ENCODE measurements at regions not wholly inside any gene's neighbourhood (a gene's known extent, or its start where the extent isn't known, plus 50 kb on each side); places are given as distances from the start of the nearest gene placed in this dataset.

- in situ Hi-C loops (cut with HindIII; ENCODE audit: low pct_unique_long_range_greater_than_20kb, low sequenced_read_pairs) = no loop called here
- no peak for DNase-seq (ENCODE audit: low read depth)
These were observed 99.2 kb upstream of the TMC3 start for GRCh38 chr15:81473177-81473576.

GRCh38 chr15:81471151-81471550 lies 97.1 kb upstream of the TMC3 start:
- in situ Hi-C loops (cut with HindIII; ENCODE audit: low pct_unique_long_range_greater_than_20kb, low sequenced_read_pairs) = no loop called here
- no peak for DNase-seq (ENCODE audit: low read depth)

GRCh38 chr15:81469154-81469553 lies 95.1 kb upstream of the TMC3 start:
- no peak for DNase-seq (ENCODE audit: low read depth)
- in situ Hi-C loops (cut with HindIII; ENCODE audit: low pct_unique_long_range_greater_than_20kb, low sequenced_read_pairs) = no loop called here

GRCh38 chr15:81466741-81467140 lies 92.7 kb upstream of the TMC3 start:
- DNase-seq (ENCODE audit: low read depth) = no peak
- in situ Hi-C loops (cut with HindIII; ENCODE audit: low pct_unique_long_range_greater_than_20kb, low sequenced_read_pairs) = no loop called here

GRCh38 chr15:81454024-81454423 lies 80.0 kb upstream of the TMC3 start:
- DNase-seq (ENCODE audit: low read depth) = no peak
- in situ Hi-C loops (cut with HindIII; ENCODE audit: low pct_unique_long_range_greater_than_20kb, low sequenced_read_pairs) = no loop called here

- in situ Hi-C loops (cut with HindIII; ENCODE audit: low pct_unique_long_range_greater_than_20kb, low sequenced_read_pairs) = no loop called here
These were observed 76.7 kb upstream of the TMC3 start for GRCh38 chr15:81450721-81451120.

GRCh38 chr15:81449836-81450474 lies 75.9 kb upstream of the TMC3 start:
- DNase-seq (ENCODE audit: low read depth) = no peak
- in situ Hi-C loops (cut with HindIII; ENCODE audit: low pct_unique_long_range_greater_than_20kb, low sequenced_read_pairs) = no loop called here

More at GRCh38 chr15:81450721-81451120, 76.7 kb upstream of the TMC3 start:
- DNase-seq (ENCODE audit: low read depth) = no peak

- in situ Hi-C loops (cut with HindIII; ENCODE audit: low pct_unique_long_range_greater_than_20kb, low sequenced_read_pairs) = no loop called here
- DNase-seq (ENCODE audit: low read depth) = no peak
These were observed 69.2 kb upstream of the TMC3 start for GRCh38 chr15:81443040-81443820.

GRCh38 chr15:81442454-81442853 lies 68.4 kb upstream of the TMC3 start:
- in situ Hi-C loops (cut with HindIII; ENCODE audit: low pct_unique_long_range_greater_than_20kb, low sequenced_read_pairs) = no loop called here

GRCh38 chr15:81434851-81435250 lies 60.8 kb upstream of the TMC3 start:
- DNase-seq (ENCODE audit: low read depth) = no peak
- in situ Hi-C loops (cut with HindIII; ENCODE audit: low pct_unique_long_range_greater_than_20kb, low sequenced_read_pairs) = no loop called here

More at GRCh38 chr15:81442454-81442853, 68.4 kb upstream of the TMC3 start:
- DNase-seq (ENCODE audit: low read depth) = no peak

GRCh38 chr15:81433462-81433861 lies 59.4 kb upstream of the TMC3 start:
- DNase-seq (ENCODE audit: low read depth) = no peak
- in situ Hi-C loops (cut with HindIII; ENCODE audit: low pct_unique_long_range_greater_than_20kb, low sequenced_read_pairs) = no loop called here

GRCh38 chr15:81432179-81432578 lies 58.2 kb upstream of the TMC3 start:
- no peak for DNase-seq (ENCODE audit: low read depth)

GRCh38 chr15:81427176-81427575 lies 53.2 kb upstream of the TMC3 start:
- no peak for DNase-seq (ENCODE audit: low read depth)
- in situ Hi-C loops (cut with HindIII; ENCODE audit: low pct_unique_long_range_greater_than_20kb, low sequenced_read_pairs) = no loop called here

More at GRCh38 chr15:81432179-81432578, 58.2 kb upstream of the TMC3 start:
- in situ Hi-C loops (cut with HindIII; ENCODE audit: low pct_unique_long_range_greater_than_20kb, low sequenced_read_pairs) = no loop called here

- no peak for DNase-seq (ENCODE audit: low read depth)
- in situ Hi-C loops (cut with HindIII; ENCODE audit: low pct_unique_long_range_greater_than_20kb, low sequenced_read_pairs) = no loop called here
These were observed 51.9 kb upstream of the TMC3 start for GRCh38 chr15:81425905-81426304.
